Neural cell (in vitro differentiated cells): ENCODE measurements at regions not wholly inside any gene's neighbourhood (a gene's known extent, or its start where the extent isn't known, plus 50 kb on each side); places are given as distances from the start of the nearest gene placed in this dataset.
"Not testable (repeated sequence)": the region's sequence is repeated elsewhere in the genome, so short reads cannot be mapped to it uniquely, and the experiment has no call there.

Source experiments
- H2AFZ ChIP-seq: fragments of 200-600, 300-800 bp; sonication (generic), shearing (Covaris generic); 2 replicates; pipeline ENCODE4 v1.6.0; 2014; ENCODE audit warnings: low read depth, mild to moderate bottlenecking, antibody characterized with exemption, low read length, moderate library complexity
- H3F3A ChIP-seq: fragments of 200-600 bp; shearing (Covaris generic); 2 replicates; pipeline ENCODE4 v1.6.1; 2016; ENCODE audit warnings: mild to moderate bottlenecking, moderate library complexity, mixed read lengths, antibody characterized with exemption, low read length; ENCODE audit not compliant: insufficient read depth, poor library complexity, severe bottlenecking
- H3K27ac ChIP-seq: fragments of 200-600, 300-800 bp; sonication (generic), shearing (Covaris generic); 2 replicates; pipeline ENCODE4 v1.5.1; 2014; ENCODE audit warnings: mild to moderate bottlenecking, low read length, moderate library complexity
- H3K27me3 ChIP-seq: fragments of 300-800, 200-600 bp; sonication (generic), shearing (Covaris generic); 2 replicates; pipeline ENCODE4 v1.6.0; 2014; ENCODE audit warnings: mild to moderate bottlenecking, low read depth, low read length, moderate library complexity; ENCODE audit not compliant: insufficient read depth
- H3K36me3 ChIP-seq: fragments of 300-800, 200-600 bp; sonication (generic), shearing (Covaris generic); 2 replicates; pipeline ENCODE4 v1.5.1; 2014; ENCODE audit warnings: mild to moderate bottlenecking, antibody characterized with exemption, low read length, moderate library complexity; ENCODE audit not compliant: insufficient read depth
- H3K4me2 ChIP-seq: fragments of 300-800, 200-600 bp; sonication (generic), shearing (Covaris generic); 2 replicates; pipeline ENCODE4 v1.6.0; 2014; ENCODE audit warnings: mild to moderate bottlenecking, low read length
- H3K4me3 ChIP-seq: fragments of 300-800, 200-600 bp; sonication (generic), shearing (Covaris generic); 2 replicates; pipeline ENCODE4 v1.5.1; 2014; ENCODE audit warnings: mild to moderate bottlenecking, low read length, moderate library complexity
- H3K79me2 ChIP-seq: fragments of 200-600 bp; shearing (Covaris generic); replicated peaks from 2 replicates; pipeline ENCODE4 v1.6.0; 2014; ENCODE audit warnings: mild to moderate bottlenecking, low read length, moderate library complexity; ENCODE audit not compliant: insufficient read depth
- H3K9ac ChIP-seq: fragments of 300-800, 200-600 bp; sonication (generic), shearing (Covaris generic); 2 replicates; pipeline ENCODE4 v1.6.1; 2016; ENCODE audit warnings: mild to moderate bottlenecking, low read length, mixed read lengths
- H3K9me2 ChIP-seq: fragments of 200-600 bp; shearing (Covaris generic); 2 replicates; pipeline ENCODE4 v1.6.1; 2016; ENCODE audit warnings: mild to moderate bottlenecking, low read length, mixed read lengths; ENCODE audit not compliant: insufficient read depth
- H3K9me3 ChIP-seq: fragments of 200-600, 300-800 bp; sonication (generic), shearing (Covaris generic); 2 replicates; pipeline ENCODE4 v1.6.1; 2016; ENCODE audit warnings: mild to moderate bottlenecking, mixed run types, low read length, moderate library complexity, mixed read lengths
- H4K20me1 ChIP-seq: fragments of 200-600 bp; shearing (Covaris generic); 2 replicates; pipeline ENCODE4 v1.6.1; 2016; ENCODE audit warnings: mild to moderate bottlenecking, mixed run types; ENCODE audit not compliant: insufficient read depth
- EP300 ChIP-seq: fragments of 450-650 bp; conservative IDR thresholded peaks from 2 replicates; pipeline ENCODE4 v1.6.1; 2014; ENCODE audit warnings: antibody characterized with exemption, mild to moderate bottlenecking, moderate library complexity; ENCODE audit not compliant: poor library complexity, severe bottlenecking
- EZH2 ChIP-seq: fragments of 200-600, 300-800 bp; shearing (Covaris generic), sonication (generic); IDR thresholded peaks from 2 replicates; pipeline ENCODE4 v1.6.1; 2014; ENCODE audit warnings: antibody characterized with exemption, low read length, borderline replicate concordance, mild to moderate bottlenecking; ENCODE audit not compliant: insufficient read depth, poor library complexity, severe bottlenecking
- MXI1 ChIP-seq: fragments of 450-650 bp; conservative IDR thresholded peaks from 2 replicates; pipeline ENCODE4 v1.6.1; 2014; ENCODE audit warnings: antibody characterized with exemption, mild to moderate bottlenecking; ENCODE audit not compliant: poor library complexity, severe bottlenecking
- POLR2AphosphoS5 ChIP-seq: IDR thresholded peaks from 2 replicates; pipeline ENCODE4 v1.6.1; 2012
- RAD21 ChIP-seq: fragments of 450-650 bp; conservative IDR thresholded peaks from 2 replicates; pipeline ENCODE4 v1.6.1; 2014; ENCODE audit warnings: antibody characterized with exemption, mild to moderate bottlenecking, moderate library complexity
- SMC3 ChIP-seq: fragments of 450-650 bp; conservative IDR thresholded peaks from 2 replicates; pipeline ENCODE4 v1.6.1; 2014; ENCODE audit warnings: antibody characterized with exemption, mild to moderate bottlenecking, moderate library complexity; ENCODE audit not compliant: poor library complexity
- TAF1 ChIP-seq: IDR thresholded peaks from 2 replicates; pipeline ENCODE4 v1.6.1; 2012; ENCODE audit warnings: low read depth
- TF ChIP-seq, protein P1 (sequence below): IDR thresholded peaks from 2 replicates; pipeline ENCODE4 v1.6.1; 2012; ENCODE audit warnings: borderline replicate concordance
- TF ChIP-seq, protein P2 (sequence below): fragments of 450-650 bp; IDR thresholded peaks from 2 replicates; pipeline ENCODE4 v1.5.1; 2014; ENCODE audit warnings: antibody characterized with exemption, mild to moderate bottlenecking, moderate library complexity; ENCODE audit not compliant: poor library complexity, severe bottlenecking

DNA sequence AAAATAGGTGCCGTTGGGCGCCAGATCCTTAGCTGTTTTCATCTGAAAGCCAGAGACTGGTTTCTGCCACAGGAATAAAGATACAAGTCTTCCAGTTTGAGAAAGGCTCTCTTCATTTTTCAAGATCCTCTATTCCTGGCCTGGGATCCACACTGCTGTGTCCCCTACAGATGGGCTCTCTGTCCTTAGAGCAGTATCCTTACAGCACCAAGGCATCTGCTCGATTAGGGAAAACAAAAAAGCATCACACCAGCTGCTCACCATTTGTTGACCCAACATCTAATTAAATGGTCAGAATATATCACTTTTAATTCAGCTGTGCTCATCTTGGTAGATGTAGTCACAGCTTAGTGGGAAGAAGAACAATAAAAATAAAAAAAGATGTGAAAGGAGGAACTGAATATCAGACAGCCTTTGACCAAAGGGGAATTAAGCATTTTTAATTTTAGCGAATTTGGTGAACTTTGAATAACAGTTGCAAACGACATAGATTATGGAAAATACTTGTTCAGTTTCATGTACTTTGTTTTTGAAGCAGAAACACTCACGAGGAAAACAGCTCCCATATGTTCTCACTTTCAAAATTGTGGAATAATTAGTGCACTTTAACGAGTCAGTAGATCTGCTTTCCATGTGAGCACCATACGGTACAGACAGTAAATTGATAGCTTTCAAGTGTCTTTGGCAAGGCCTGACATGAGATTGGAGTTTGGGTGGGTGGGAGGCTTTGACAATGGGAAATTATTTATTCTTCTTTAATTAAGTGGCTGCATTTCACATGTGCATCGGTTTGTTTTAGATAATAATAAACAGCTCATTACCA is 148.4 kb upstream of the CLNK start:
- Histone ChIP-seq H3F3A (no peaks in the 10 kb centered on the region), H3K27ac (no peak overlapping the region), H3K9me2 (no peaks in the 10 kb centered on the region), H3K9me3 (no peaks in the 10 kb centered on the region), H3K4me2 (no peak overlapping the region), H3K27me3 (no peaks in the 10 kb centered on the region), H4K20me1 (no peaks in the 10 kb centered on the region), H3K9ac (no peak overlapping the region), H3K79me2 (no peaks in the 10 kb centered on the region), H3K36me3 (no peaks in the 10 kb centered on the region), H3K4me3 (no peak overlapping the region), H2AFZ (no peak overlapping the region)
- TF ChIP-seq SMC3 (no peak), POLR2AphosphoS5 (no peak), TAF1 (no peak), RAD21 (no peak), MXI1 (no peak), EZH2 (no peak), EP300 (no peak)
- TF ChIP-seq, protein P1, sequence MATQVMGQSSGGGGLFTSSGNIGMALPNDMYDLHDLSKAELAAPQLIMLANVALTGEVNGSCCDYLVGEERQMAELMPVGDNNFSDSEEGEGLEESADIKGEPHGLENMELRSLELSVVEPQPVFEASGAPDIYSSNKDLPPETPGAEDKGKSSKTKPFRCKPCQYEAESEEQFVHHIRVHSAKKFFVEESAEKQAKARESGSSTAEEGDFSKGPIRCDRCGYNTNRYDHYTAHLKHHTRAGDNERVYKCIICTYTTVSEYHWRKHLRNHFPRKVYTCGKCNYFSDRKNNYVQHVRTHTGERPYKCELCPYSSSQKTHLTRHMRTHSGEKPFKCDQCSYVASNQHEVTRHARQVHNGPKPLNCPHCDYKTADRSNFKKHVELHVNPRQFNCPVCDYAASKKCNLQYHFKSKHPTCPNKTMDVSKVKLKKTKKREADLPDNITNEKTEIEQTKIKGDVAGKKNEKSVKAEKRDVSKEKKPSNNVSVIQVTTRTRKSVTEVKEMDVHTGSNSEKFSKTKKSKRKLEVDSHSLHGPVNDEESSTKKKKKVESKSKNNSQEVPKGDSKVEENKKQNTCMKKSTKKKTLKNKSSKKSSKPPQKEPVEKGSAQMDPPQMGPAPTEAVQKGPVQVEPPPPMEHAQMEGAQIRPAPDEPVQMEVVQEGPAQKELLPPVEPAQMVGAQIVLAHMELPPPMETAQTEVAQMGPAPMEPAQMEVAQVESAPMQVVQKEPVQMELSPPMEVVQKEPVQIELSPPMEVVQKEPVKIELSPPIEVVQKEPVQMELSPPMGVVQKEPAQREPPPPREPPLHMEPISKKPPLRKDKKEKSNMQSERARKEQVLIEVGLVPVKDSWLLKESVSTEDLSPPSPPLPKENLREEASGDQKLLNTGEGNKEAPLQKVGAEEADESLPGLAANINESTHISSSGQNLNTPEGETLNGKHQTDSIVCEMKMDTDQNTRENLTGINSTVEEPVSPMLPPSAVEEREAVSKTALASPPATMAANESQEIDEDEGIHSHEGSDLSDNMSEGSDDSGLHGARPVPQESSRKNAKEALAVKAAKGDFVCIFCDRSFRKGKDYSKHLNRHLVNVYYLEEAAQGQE, result no peak
- TF ChIP-seq, protein P2, sequence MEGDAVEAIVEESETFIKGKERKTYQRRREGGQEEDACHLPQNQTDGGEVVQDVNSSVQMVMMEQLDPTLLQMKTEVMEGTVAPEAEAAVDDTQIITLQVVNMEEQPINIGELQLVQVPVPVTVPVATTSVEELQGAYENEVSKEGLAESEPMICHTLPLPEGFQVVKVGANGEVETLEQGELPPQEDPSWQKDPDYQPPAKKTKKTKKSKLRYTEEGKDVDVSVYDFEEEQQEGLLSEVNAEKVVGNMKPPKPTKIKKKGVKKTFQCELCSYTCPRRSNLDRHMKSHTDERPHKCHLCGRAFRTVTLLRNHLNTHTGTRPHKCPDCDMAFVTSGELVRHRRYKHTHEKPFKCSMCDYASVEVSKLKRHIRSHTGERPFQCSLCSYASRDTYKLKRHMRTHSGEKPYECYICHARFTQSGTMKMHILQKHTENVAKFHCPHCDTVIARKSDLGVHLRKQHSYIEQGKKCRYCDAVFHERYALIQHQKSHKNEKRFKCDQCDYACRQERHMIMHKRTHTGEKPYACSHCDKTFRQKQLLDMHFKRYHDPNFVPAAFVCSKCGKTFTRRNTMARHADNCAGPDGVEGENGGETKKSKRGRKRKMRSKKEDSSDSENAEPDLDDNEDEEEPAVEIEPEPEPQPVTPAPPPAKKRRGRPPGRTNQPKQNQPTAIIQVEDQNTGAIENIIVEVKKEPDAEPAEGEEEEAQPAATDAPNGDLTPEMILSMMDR, result no peak

DNA sequence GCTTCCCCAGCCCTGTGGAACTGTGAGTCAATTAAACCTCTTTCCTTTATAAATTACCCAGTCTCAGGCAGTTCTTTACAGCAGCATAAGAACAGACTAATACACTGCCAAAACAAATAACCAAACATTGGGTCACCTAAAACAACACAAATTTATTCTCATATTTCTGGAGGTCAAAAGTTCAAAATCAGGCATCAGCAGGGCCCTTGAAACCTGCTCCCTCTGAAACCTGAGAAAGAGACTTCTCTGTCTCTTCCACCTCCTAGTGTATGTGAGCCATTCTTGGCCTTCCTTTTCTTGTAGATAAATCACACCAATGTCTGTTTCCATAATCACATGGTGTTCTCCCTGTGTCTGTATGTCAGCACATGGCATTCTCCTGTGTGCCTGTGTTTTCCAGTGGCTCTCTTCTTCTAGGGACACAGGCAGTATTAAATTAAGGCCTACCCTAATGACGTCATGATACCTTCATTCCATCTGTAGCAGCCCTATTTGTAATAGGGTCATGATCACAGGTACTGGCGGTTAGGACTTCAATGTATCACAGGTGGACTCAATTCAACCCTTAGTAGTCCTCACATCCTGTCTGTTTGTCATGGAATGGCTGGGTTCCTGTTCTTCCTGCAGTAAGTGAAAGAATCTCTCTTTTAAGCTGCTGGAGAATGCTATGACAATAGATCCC is 147.3 kb upstream of the CLNK start:
- TF ChIP-seq MXI1, result no peak
- Histone ChIP-seq H3F3A (no peaks in the 10 kb centered on the region), H3K4me3 (no peak overlapping the region), H3K79me2 (no peaks in the 10 kb centered on the region), H3K27ac (no peak overlapping the region), H3K36me3 (no peaks in the 10 kb centered on the region), H3K4me2 (no peak overlapping the region), H3K9ac (no peak overlapping the region), H3K9me2 (no peaks in the 10 kb centered on the region), H2AFZ (no peak overlapping the region), H3K9me3 (no peaks in the 10 kb centered on the region), H3K27me3 (no peaks in the 10 kb centered on the region), H4K20me1 (no peaks in the 10 kb centered on the region)

DNA sequence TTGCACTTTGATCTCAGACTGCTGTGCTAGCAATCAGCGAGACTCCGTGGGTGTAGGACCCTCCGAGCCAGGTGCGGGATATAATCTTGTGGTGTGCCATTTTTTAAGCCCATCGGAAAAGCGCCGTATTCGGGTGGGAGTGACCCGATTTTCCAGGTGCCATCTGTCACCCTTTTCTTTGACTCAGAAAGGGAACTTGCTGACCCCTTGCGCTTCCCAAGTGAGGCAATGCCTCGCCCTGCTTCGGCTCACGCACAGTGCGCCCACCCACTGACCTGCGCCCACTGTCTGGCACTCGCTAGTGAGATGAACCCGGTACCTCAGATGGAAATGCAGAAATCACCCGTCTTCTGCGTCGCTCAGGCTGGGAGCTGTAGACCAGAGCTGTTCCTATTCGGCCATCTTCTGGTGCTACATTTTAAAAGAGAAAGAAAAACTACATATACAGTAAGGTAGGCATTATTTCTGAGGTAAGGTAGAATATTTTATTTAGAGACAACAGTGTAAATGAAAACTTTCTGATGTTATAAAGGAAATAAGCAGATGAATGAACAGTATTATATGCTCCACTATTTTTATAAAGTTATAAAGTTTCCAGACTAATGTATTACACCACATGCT is 144.5 kb upstream of the CLNK start:
- H3K36me3 ChIP-seq, H2AFZ ChIP-seq, H3K4me3 ChIP-seq, H3K9me2 ChIP-seq, H3K9ac ChIP-seq, H3K79me2 ChIP-seq, H3K27me3 ChIP-seq, H3K4me2 ChIP-seq, H3K27ac ChIP-seq, H3F3A ChIP-seq, H4K20me1 ChIP-seq, H3K9me3 ChIP-seq: not testable (repeated sequence)
